DND-41 (cell line): ENCODE measurements at regions not wholly inside any gene's neighbourhood (a gene's known extent, or its start where the extent isn't known, plus 50 kb on each side); places are given as distances from the start of the nearest gene placed in this dataset.

ENCODE experiments used
- ATAC-seq: fragments of 200-7000 bp; cut with Tn5 transposase; 3 replicates; pipeline ENCODE4 v1.9.1; 2021; ENCODE audit warnings: low read depth; ENCODE audit not compliant: insufficient read depth
- DNase-seq: peaks from one replicate; pipeline ENCODE4 v3.0.0-alpha.2; 2020
- H2AFZ ChIP-seq: 2 replicates; pipeline ENCODE4 v1.6.0; 2012; ENCODE audit warnings: low read depth, low read length
- H3K27ac ChIP-seq: 2 replicates; pipeline ENCODE4 v1.5.1; 2012; ENCODE audit warnings: low read length, inconsistent platforms
- H3K27me3 ChIP-seq: fragments of 200-600 bp; sonication (generic); 2 replicates; pipeline ENCODE4 v1.6.0; 2012; ENCODE audit warnings: low read length, mild to moderate bottlenecking, inconsistent platforms; ENCODE audit not compliant: insufficient read depth, poor library complexity
- H3K36me3 ChIP-seq: 2 replicates; pipeline ENCODE4 v1.5.1; 2012; ENCODE audit warnings: low read length, inconsistent platforms; ENCODE audit not compliant: insufficient read depth
- H3K4me1 ChIP-seq: 2 replicates; pipeline ENCODE4 v1.5.1; 2012; ENCODE audit warnings: mild to moderate bottlenecking, low read length; ENCODE audit not compliant: insufficient read depth
- H3K4me2 ChIP-seq: 2 replicates; pipeline ENCODE4 v1.6.0; 2012; ENCODE audit warnings: mild to moderate bottlenecking, moderate library complexity, low read length, inconsistent platforms; ENCODE audit not compliant: insufficient read depth
- H3K4me3 ChIP-seq, 2 experiments: fragments of 200-600 bp in 1 of 2; shearing (Covaris generic) in 1 of 2; 2 replicates each; pipeline ENCODE4 v1.5.1; 2012 to 2016; ENCODE audit warnings: inconsistent platforms in 2 of 2, low read length in 2 of 2, mild to moderate bottlenecking in 2 of 2, low read depth in 1 of 2, moderate library complexity in 1 of 2
- H3K79me2 ChIP-seq: 2 replicates; pipeline ENCODE4 v1.6.0; 2012; ENCODE audit warnings: low read length, inconsistent platforms; ENCODE audit not compliant: insufficient read depth
- H3K9ac ChIP-seq: 2 replicates; pipeline ENCODE4 v1.6.0; 2012; ENCODE audit warnings: low read depth, mild to moderate bottlenecking, inconsistent platforms, low read length, moderate library complexity
- H3K9me3 ChIP-seq: 2 replicates; pipeline ENCODE4 v1.5.1; 2012; ENCODE audit warnings: low read length, moderate library complexity, mild to moderate bottlenecking, inconsistent platforms; ENCODE audit not compliant: insufficient read depth, severe bottlenecking
- H4K20me1 ChIP-seq: 2 replicates; pipeline ENCODE4 v1.6.0; 2012; ENCODE audit warnings: low read length; ENCODE audit not compliant: insufficient read depth
- CTCF ChIP-seq: IDR thresholded peaks from 2 replicates; pipeline ENCODE4 v1.5.1; 2012; ENCODE audit warnings: borderline replicate concordance, low read length, moderate library complexity, mild to moderate bottlenecking; ENCODE audit not compliant: poor library complexity, severe bottlenecking; ENCODE audit errors: extremely low read depth
- EZH2 ChIP-seq: IDR thresholded peaks from 3 replicates; pipeline ENCODE4 v1.6.1; 2012; ENCODE audit warnings: borderline replicate concordance, low read depth, mild to moderate bottlenecking, moderate library complexity, low read length, inconsistent platforms; ENCODE audit not compliant: severe bottlenecking

- Histone ChIP-seq H3K36me3 (no peaks in the 10 kb centered on the region), H2AFZ (no peak overlapping the region), H3K4me3 (no peak overlapping the region), H3K27me3 (no peaks in the 10 kb centered on the region), H3K9me3 (no peaks in the 10 kb centered on the region), H3K27ac (no peak overlapping the region), H3K79me2 (no peaks in the 10 kb centered on the region), H3K9ac (no peak overlapping the region), H3K4me1 (no peaks in the 10 kb centered on the region), H3K4me2 (no peak overlapping the region), H4K20me1 (no peaks in the 10 kb centered on the region)
- ATAC-seq (no peak), DNase-seq (no peak)
- TF ChIP-seq CTCF (no peak), EZH2 (no peak)
These were observed 279.0 kb downstream of the IPO8 start for GRCh38 chr12:30416631-30417030.

GRCh38 chr12:30415777-30416176 is 279.9 kb downstream of the IPO8 start:
- no peaks in the 10 kb centered on the region for H3K4me1 ChIP-seq

GRCh38 chr12:30414507-30414906 is 281.2 kb downstream of the IPO8 start:
- H4K20me1 ChIP-seq: no peaks in the 10 kb centered on the region
- TF ChIP-seq EZH2: no peak
- no peak for TF ChIP-seq CTCF
- no peaks in the 10 kb centered on the region for H3K27me3 ChIP-seq
- H3K4me1 ChIP-seq: no peaks in the 10 kb centered on the region
- H3K79me2 ChIP-seq: no peaks in the 10 kb centered on the region
- H3K27ac ChIP-seq: no peak overlapping the region
- no peak for DNase-seq
- H3K4me3 ChIP-seq: no peak overlapping the region
- H2AFZ ChIP-seq: no peak overlapping the region
- no peak overlapping the region for H3K4me2 ChIP-seq
- H3K9ac ChIP-seq: no peak overlapping the region
- H3K36me3 ChIP-seq: no peaks in the 10 kb centered on the region
- ATAC-seq: no peak
- H3K9me3 ChIP-seq: no peaks in the 10 kb centered on the region

More at GRCh38 chr12:30415777-30416176, 279.9 kb downstream of the IPO8 start:
- no peak for ATAC-seq
- Histone ChIP-seq H3K27me3 (no peaks in the 10 kb centered on the region), H3K4me3 (no peak overlapping the region), H3K9me3 (no peaks in the 10 kb centered on the region), H3K36me3 (no peaks in the 10 kb centered on the region), H3K4me2 (no peak overlapping the region), H3K9ac (no peak overlapping the region), H2AFZ (no peak overlapping the region), H3K27ac (no peak overlapping the region), H3K79me2 (no peaks in the 10 kb centered on the region), H4K20me1 (no peaks in the 10 kb centered on the region)
- TF ChIP-seq EZH2: no peak
- no peak for TF ChIP-seq CTCF
- DNase-seq: no peak

- Histone ChIP-seq H2AFZ (no peak overlapping the region), H3K4me1 (no peaks in the 10 kb centered on the region), H3K4me2 (no peak overlapping the region), H3K9ac (no peak overlapping the region), H4K20me1 (no peaks in the 10 kb centered on the region), H3K36me3 (no peaks in the 10 kb centered on the region), H3K27ac (no peak overlapping the region), H3K4me3 (no peak overlapping the region), H3K27me3 (no peaks in the 10 kb centered on the region), H3K9me3 (peaks cover 13% of the 10 kb centered on the region), H3K79me2 (no peaks in the 10 kb centered on the region)
- no peak for DNase-seq
- TF ChIP-seq CTCF (no peak), EZH2 (no peak)
- no peak for ATAC-seq
These were observed 295.3 kb downstream of the IPO8 start for GRCh38 chr12:30400349-30400748.
